ENCODE measurements at regions not wholly inside any gene's neighbourhood (a gene's known extent, or its start where the extent isn't known, plus 50 kb on each side); places are given as distances from the start of the nearest gene placed in this dataset.

- no peak for DNase-seq (ENCODE audit: low spot score)
These were observed 98.0 kb upstream of the THY1 start for GRCh38 chr11:119520966-119521365.

DNA sequence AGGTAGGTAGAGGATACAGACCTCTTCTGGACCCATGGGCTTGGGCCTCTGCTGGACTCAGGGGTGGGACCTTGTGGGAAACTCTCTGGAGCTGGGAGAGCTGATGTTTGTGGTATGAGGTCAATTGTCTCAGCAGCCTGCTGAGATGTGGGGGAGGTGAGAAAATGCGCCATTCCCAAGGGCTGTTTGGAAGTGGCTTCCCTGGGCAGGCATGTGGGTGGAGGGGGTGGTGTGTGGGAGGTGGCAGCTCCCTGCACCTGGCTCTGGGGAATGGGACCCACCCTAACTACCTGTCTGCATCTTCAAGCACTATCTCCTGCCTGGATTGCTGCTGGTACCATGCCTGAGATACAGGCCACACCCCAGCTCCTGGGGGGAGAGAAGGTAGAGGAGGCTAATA lies 97.4 kb upstream of the THY1 start:
- no peak for DNase-seq (ENCODE audit: low spot score)

DNA sequence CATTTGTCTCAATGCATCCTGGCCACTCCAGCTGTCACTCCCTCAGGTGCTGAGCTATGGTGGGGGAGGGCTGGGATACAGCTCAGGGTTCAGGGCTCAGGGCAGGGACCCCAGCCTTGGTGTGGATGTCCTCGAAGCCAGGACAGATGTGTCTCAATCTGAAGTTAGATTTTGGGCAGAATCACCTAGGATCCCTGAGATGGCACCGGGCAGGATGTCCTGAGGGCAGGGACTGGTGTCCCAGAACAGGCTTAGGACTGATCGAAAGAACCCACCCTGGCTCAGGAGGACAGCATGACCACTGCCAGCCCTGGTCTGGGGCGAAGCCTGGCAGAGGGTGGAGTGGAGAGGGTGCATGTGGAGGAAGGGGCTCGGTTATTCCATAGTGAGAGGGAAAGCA lies 96.8 kb upstream of the THY1 start:
- DNase-seq (ENCODE audit: low spot score), result no peak

DNA sequence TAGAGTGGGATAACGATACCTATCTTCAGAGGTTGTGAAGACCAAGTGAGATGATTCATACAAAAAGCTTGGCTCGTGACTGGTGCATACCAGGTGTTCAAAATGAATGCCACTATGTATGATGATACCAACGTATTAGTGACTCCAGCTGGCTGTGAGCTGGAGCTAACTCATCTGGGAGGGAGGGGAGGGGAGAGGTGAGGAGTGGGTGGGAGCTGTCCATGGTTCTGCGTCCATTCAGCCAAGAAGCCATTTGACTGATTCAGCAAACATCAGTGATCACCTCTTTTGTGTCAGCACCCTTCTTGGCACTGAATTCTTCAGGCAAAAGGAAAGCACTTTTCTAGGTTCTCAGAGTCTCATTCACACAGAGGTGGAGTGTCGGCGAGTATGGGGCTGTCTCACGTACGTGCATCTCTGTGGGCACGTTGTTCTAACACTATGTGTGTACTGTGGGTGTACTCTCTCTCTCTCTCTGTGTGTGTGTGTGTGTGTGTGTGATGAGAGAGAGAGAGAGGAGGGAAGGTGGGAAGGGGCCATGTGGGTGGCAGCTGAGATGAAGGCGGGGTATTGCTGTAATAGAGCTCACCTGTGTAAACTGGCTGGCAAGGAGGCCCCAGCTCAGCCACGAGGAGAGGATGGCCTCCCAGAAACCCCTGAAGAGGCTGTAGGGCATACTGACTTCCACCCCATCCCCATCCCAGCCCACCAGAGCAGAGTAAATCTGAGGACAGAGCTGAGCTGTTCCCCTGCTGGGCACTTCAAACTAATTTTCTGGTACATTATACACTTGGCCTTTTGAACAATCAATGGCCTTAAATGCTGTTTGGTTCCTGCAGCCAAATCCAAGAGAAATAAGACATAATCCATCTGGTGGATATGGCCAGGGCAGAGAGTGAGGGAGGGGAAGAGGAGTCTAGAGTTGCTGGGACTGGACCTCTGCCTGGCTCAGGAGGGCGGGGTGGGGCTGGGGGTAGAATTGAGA lies 96.1 kb upstream of the THY1 start:
- no peak for DNase-seq (ENCODE audit: low spot score)

DNA sequence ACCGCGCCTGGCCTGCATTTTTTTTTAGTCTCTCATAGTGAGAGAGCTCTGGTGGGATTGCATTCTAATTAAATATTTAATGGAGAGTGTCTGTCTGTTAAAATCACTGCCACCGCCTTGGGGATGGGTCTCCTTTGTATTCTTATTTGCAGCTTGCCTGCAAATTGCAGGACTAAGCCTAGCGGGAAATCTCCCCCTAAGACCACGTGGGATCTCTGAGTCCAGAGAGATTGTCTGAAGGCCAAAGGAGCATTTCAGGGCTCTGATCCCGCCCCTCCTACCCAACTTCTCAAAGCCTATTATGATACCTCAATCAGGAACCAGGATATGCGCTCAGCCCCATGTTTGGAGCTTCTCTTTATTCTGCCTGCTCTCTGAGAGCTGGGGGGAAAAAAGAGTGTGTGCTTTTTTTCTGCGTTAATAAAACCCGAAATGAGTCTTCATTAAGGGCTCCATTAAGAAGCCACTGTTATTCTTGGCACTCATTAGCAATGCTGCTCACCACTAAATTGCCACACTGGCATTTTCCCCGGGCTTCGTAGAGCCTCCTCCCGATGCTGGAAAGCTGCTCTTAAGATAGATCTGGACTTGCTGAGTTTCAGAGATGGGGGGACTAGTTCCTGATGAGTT lies 92.9 kb upstream of the THY1 start:
- no peak for DNase-seq (ENCODE audit: low spot score)

GRCh38 chr11:119513806-119514170 lies 90.8 kb upstream of the THY1 start:
- no peak for DNase-seq (ENCODE audit: low spot score)

DNA sequence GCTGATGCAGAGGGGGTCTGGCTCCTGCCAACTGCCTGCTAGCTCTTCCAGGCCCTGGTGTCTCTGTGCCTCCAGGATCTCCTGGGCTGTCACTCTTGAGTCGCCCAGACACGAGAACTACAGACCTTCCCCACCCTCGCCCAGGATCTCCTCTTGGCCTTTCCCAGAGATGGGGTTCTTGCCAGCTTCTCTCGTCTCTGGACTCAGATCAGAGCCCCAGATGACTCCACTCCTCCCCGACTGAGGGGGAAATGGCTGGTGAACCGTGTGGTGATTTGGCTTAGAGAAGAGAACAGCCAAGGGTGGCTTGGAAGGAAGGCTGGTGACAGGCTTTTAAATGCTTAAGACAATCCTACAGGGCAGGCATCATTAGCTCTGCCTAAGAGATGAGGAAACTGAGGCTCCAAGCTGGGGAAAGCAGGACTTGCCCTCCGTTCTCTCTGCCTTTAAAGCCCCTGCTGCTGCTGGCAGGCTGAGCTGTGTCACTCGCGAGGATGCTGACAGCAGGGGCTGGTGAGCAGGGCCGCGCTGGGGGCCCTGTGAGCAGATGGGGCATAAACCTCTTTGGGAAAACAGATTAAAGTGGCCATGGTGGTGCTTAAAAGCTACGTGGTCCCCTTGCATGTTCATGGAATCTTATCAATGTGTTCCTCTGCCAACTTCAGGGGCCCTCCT lies 90.3 kb upstream of the THY1 start:
- DNase-seq (ENCODE audit: low spot score), result no peak

GRCh38 chr11:119512369-119512768 lies 89.4 kb upstream of the THY1 start:
- no peak for DNase-seq (ENCODE audit: low spot score)

DNA sequence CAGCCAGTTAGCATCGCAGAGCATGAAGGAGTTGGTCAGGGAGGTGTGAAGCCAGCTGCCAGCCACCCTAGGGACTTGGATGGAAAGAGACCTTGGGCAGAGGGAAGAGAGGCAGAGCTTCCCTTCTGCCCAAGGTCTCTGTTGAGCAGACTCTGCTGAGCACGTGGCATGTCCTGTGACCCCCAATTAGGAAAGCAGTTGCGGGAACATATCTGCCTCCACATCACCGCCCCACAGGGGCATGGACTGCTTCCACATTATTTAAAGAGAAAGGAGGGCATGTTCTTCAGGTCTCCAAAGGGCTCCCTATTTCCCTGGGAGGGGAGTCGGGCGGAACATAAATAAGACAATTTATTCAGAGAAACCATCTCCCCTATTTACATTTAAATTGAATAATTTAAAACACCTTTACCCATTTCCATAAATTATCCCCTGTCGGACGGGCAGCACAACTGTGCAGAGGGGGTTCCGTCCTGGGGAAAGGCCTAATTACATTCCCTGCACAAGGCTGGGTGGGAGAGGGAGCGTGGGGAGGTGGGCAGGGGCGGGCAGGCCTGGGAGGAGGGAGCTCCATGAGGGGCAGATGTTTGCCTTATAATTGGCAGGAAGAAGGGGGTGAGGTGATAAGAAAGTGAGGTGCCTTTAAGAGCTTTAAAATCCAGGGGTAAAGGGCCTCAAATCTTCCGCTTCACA lies 88.8 kb upstream of the THY1 start:
- no peak for DNase-seq (ENCODE audit: low spot score)

DNA sequence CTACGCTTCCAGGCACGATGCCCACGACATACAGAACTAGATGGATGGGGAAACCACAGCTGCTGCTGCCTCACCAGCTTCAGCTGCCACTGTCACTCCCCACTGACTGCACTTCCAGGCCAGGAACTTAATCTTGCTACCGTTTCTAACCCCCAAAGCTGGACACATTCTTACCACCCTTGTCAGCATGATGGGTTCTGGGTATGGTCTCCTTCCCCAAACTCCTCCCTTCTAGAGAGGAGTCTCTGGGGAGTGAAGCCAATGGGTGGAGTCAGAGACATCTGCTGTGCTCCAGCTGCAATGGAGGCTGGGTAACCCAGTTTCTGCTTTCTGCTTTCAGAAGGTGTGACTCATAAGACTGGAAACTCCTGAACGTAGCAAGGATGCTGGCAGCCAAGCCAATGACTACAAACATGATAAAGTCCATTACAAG lies 87.0 kb upstream of the THY1 start:
- DNase-seq (ENCODE audit: low spot score), result peak; percentile 80

GRCh38 chr11:119509282-119509841 lies 86.4 kb upstream of the THY1 start:
- no peak for DNase-seq (ENCODE audit: low spot score)

DNA sequence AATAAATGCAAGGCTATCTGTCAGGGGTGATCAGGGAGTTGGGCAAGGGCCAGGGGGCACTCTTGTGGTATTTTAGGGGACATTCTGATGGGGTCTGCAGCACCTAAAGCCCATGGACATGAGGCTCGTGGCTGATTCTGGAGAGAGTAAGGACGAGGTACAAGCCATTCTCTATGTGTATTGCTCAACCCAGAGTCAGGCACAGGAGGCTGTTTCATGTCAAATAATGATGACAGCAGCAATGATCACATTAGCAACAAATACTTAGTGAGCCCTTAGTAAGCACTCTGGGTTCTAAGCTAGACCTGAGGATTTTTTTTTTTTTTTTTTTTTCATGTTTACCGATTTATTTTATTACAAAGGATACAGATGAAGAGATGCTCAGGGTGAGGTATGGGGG lies 83.5 kb upstream of the THY1 start:
- no peak for DNase-seq (ENCODE audit: low spot score)

- no peak for DNase-seq (ENCODE audit: low spot score)
These were observed 82.9 kb upstream of the THY1 start for GRCh38 chr11:119505861-119506260.

- DNase-seq (ENCODE audit: low spot score), result no peak
These were observed 82.1 kb upstream of the THY1 start for GRCh38 chr11:119505071-119505470.

DNA sequence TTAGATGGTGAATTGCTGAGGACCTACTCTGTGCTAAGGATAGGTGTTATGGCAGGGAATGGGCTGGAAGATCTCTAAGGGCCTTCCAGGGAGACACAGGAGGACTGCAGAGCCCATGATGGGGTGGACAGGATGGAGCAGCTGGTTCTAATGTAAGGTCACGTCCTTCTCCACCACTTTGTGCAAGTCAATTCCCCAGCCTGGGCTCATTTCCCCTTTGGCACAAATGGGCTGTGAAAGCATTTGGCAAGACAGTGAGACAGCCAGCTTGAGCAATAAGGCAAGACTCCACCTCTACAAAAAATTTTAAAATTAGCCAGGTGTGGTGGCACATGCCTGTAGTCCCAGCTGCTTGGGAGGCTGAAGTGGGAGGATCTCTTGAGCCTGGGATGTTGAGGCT lies 81.4 kb upstream of the THY1 start:
- DNase-seq (ENCODE audit: low spot score), result no peak

DNA sequence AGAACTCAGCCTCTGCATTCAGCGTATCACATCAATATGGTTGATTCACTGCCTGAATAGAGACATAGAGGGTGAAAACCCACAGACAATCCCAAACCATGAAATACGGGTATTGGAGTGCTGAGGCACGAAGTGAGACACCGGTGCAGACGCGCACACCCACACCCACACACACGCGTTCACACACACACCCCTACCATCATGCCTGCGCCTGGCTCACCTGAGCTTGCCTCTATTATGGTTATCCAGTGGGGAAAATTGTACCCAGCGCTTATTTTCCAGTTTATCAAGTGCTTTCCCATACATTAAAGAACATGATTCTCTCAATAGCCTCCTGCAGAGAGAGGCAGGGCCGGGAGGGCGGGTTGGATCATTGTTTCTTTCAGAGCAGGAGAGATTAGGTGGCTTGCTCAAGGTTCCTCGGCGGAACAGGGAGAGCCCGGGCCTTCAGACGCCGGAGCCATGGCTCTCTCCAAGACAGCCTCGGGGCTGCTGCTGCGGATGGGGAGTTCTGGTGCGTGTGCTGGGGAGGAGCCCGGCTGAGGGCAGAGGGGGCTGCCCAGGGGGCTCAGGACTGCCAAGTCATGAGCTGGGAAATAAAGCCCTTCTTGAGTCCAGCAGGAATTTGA lies 78.9 kb upstream of the THY1 start:
- DNase-seq (ENCODE audit: low spot score), result no peak

GRCh38 chr11:119497717-119498116 lies 74.7 kb upstream of the THY1 start:
- no peak for DNase-seq (ENCODE audit: low spot score)

- DNase-seq (ENCODE audit: low spot score), result no peak
These were observed 74.0 kb upstream of the THY1 start for GRCh38 chr11:119496997-119497396.

GRCh38 chr11:119496469-119496868 lies 73.5 kb upstream of the THY1 start:
- no peak for DNase-seq (ENCODE audit: low spot score)

DNA sequence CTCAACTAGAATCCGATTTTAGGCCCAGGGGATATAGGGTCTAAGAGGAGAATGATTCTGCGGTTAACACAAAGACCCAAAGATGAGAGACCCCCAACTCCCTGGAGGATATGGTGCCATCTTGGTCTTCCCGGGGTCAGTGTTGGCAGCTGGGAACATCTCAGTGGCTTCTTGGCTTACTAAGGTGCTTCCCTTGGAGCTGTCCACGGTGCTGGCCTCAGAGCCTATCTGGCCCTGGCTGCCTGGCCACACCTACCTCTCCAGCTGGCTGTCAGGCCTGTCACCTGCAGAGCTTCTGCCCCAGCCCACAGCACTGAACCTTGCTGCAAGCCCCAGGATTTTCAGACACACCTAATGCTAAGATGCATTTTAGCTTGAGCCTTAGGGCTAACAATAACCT lies 70.7 kb upstream of the THY1 start:
- DNase-seq (ENCODE audit: low spot score), result no peak

GRCh38 chr11:119491753-119492510 lies 69.0 kb upstream of the THY1 start:
- DNase-seq (ENCODE audit: low spot score), result no peak

Data from hepatic stellate cell (primary cell).